ENCODE measurements at regions not wholly inside any gene's neighbourhood (a gene's known extent, or its start where the extent isn't known, plus 50 kb on each side); places are given as distances from the start of the nearest gene placed in this dataset.

DNA sequence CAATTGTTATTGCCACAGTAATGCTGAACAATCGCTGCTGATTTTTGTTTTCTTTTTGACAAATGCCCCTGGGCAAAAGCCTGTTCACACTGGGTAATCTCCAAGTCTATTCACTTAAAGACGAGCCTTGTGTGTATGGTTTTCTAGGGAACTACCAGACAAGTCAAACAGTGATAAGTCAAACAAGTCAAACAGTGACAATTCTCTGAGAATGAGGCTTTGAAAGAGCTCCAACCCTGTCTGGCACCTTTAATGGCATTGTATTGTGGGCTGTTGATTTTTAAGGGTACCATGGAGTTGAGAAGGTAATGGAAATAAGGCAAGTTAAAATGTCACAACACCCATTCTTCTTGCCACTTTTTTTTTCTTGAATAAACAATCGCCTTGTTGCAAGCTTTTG is 59.4 kb upstream of the TMC3 start:
- Histone ChIP-seq H3K4me1 (replicated peaks in 1 of 2) (no peaks in the 10 kb centered on the region), H3K27ac (no peak overlapping the region), H3K4me3 (no peak overlapping the region)
- in situ Hi-C loops (cut with MboI; ENCODE audit: low pct_unique_long_range_greater_than_20kb in 2 of 9, low sequenced_read_pairs in 9 of 9, unreplicated experiment in 9 of 9), result no loop called here
- peak in 1 of 8 experiments; percentile 97 for ATAC-seq (replicated peaks in 6 of 8)
- 30 to 74% (median 52%) methylated on average over 1 to 3 of the region's 3 CpGs; no CpG with 5 or more reads in 1 of the 10 experiments for WGBS, 10 experiments

DNA sequence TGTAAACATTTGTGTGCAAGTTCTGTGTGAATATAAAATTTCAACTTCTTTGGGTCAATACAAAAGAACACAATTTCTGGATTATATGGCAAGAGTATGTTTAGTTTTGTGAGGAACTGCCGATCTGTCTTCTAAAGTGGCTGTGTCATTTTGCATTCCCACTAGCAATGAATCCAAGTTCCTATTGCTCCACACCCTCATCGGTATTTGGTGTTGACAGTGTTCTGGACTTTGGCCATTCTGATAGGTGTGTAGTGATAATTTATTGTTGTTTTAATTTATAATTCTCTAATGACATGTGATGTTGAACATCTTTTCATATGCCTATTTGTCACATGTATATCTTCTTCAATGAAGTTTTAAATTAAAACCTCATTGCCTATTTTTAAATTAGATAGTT is 58.2 kb upstream of the TMC3 start:
- ATAC-seq (replicated peaks in 6 of 8), result peak in 3 of 8 experiments; percentile 13 to 79 (median 75)
- 0 to 100% (median 80%) methylated on average over 1 to 2 of the region's 2 CpGs; no CpG with 5 or more reads in 1 of the 10 experiments for WGBS, 10 experiments
- no peak overlapping the region for H3K27ac ChIP-seq
- H3K4me3 ChIP-seq, result no peak overlapping the region
- in situ Hi-C loops (cut with MboI; ENCODE audit: low pct_unique_long_range_greater_than_20kb in 2 of 9, low sequenced_read_pairs in 9 of 9, unreplicated experiment in 9 of 9), result no loop called here
- H3K4me1 ChIP-seq (replicated peaks in 1 of 2), result no peaks in the 10 kb centered on the region

- Histone ChIP-seq H3K4me3 (no peak overlapping the region), H3K4me1 (replicated peaks in 1 of 2) (no peaks in the 10 kb centered on the region), H3K27ac (no peak overlapping the region)
- WGBS, 10 experiments, result 30 to 96% (median 80%) methylated on average over 1 to 6 of the region's 6 CpGs; no CpG with 5 or more reads in 1 of the 10 experiments
- in situ Hi-C loops (cut with MboI; ENCODE audit: low pct_unique_long_range_greater_than_20kb in 2 of 9, low sequenced_read_pairs in 9 of 9, unreplicated experiment in 9 of 9), result no loop called here
- ATAC-seq (replicated peaks in 6 of 8), result no peak
These were observed 53.2 kb upstream of the TMC3 start for GRCh38 chr15:81427176-81427575.

DNA sequence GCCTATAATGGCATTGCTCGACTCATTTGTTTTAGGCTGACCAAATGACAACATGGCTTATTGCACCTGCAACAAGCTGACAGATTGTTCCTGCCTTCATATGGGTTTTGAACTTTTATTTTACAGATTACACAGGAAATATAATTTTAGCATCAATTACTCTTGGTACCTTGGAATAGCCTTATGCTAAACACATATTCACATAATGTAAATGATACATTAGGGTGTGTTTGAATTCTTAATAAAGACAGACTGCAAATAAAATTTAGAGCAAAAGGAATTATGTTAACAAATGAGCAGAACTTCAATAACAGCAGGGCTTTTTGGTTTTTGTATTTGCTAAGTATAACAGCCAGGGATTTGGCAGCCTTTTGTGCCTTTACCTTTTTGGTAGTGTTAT is 51.9 kb upstream of the TMC3 start:
- in situ Hi-C loops (cut with MboI; ENCODE audit: low pct_unique_long_range_greater_than_20kb in 2 of 9, low sequenced_read_pairs in 9 of 9, unreplicated experiment in 9 of 9), result no loop called here
- 0 to 86% (median 67%) methylated on average over 1 of the region's 1 CpG; no CpG with 5 or more reads in 1 of the 10 experiments for WGBS, 10 experiments
- H3K4me3 ChIP-seq, result no peak overlapping the region
- no peaks in the 10 kb centered on the region for H3K4me1 ChIP-seq (replicated peaks in 1 of 2)
- no peak overlapping the region for H3K27ac ChIP-seq
- ATAC-seq (replicated peaks in 6 of 8), result peak in 3 of 8 experiments; percentile 63 to 85 (median 69)

All from motor neuron (in vitro differentiated cells).